Fibroblast of lung (primary cell): ENCODE measurements at regions not wholly inside any gene's neighbourhood (a gene's known extent, or its start where the extent isn't known, plus 50 kb on each side); places are given as distances from the start of the nearest gene placed in this dataset.

Experiments
- DNase-seq, 2 donors: peaks; one replicate each; pipeline versions ENCODE4 v3.0.0 to v3.0.0-alpha.2; 2010; ENCODE audit warnings: low read depth in 2 of 2
- H2AFZ ChIP-seq: 2 replicates; pipeline ENCODE4 v1.5.1; 2012; ENCODE audit warnings: low read length, control low read depth, inconsistent platforms
- H3K27ac ChIP-seq: 2 replicates; pipeline ENCODE4 v1.5.1; 2011; ENCODE audit warnings: low read length, control low read depth; ENCODE audit not compliant: insufficient read depth
- H3K27me3 ChIP-seq: 2 replicates; pipeline ENCODE4 v1.5.1; 2011; ENCODE audit warnings: mild to moderate bottlenecking, low read length; ENCODE audit not compliant: control insufficient read depth, insufficient read depth
- H3K36me3 ChIP-seq: 2 replicates; pipeline ENCODE4 v1.5.1; 2011; ENCODE audit warnings: low read length; ENCODE audit not compliant: control insufficient read depth, insufficient read depth
- H3K4me1 ChIP-seq: 2 replicates; pipeline ENCODE4 v1.5.1; 2011; ENCODE audit warnings: low read length; ENCODE audit not compliant: control insufficient read depth, insufficient read depth; ENCODE audit errors: extremely low read depth
- H3K4me2 ChIP-seq: 2 replicates; pipeline ENCODE4 v1.5.1; 2011; ENCODE audit warnings: low read length, control low read depth; ENCODE audit not compliant: insufficient read depth; ENCODE audit errors: extremely low read depth
- H3K4me3 ChIP-seq, 4 experiments: fragments of 200-600 bp in 1 of 4; sonication (generic) in 1 of 4; replicated peaks in 1 of 4; 2 replicates each; pipeline ENCODE4 v1.5.1; 2011 to 2016; ENCODE audit warnings: low read length in 4 of 4, low read depth in 3 of 4, mild to moderate bottlenecking in 3 of 4, control low read depth in 2 of 4, inconsistent platforms in 1 of 4, mixed read lengths in 1 of 4; ENCODE audit not compliant: insufficient read depth in 1 of 4; ENCODE audit errors: control extremely low read depth in 1 of 4
- H3K79me2 ChIP-seq: 2 replicates; pipeline ENCODE4 v1.5.1; 2012; ENCODE audit warnings: mild to moderate bottlenecking, low read length, inconsistent platforms; ENCODE audit not compliant: control insufficient read depth, insufficient read depth
- H3K9ac ChIP-seq: 2 replicates; pipeline ENCODE4 v1.5.1; 2011; ENCODE audit warnings: mild to moderate bottlenecking, low read length, control low read depth; ENCODE audit not compliant: insufficient read depth
- H3K9me3 ChIP-seq: 2 replicates; pipeline ENCODE4 v1.5.1; 2012; ENCODE audit warnings: low read depth, low read length; ENCODE audit not compliant: control insufficient read depth, insufficient read depth
- H4K20me1 ChIP-seq: 2 replicates; pipeline ENCODE4 v1.5.1; 2011; ENCODE audit warnings: low read length; ENCODE audit not compliant: control insufficient read depth, insufficient read depth; ENCODE audit errors: extremely low read depth
- EZH2 ChIP-seq: IDR thresholded peaks from 2 replicates; pipeline ENCODE4 v1.5.1; 2012; ENCODE audit warnings: low read length, control low read depth, mild to moderate bottlenecking; ENCODE audit errors: missing control alignments
- TF ChIP-seq, protein P1 (sequence below), 2 donors: IDR thresholded peaks in 1 of 2; conservative IDR thresholded peaks in 1 of 2; 1 replicate in 1 of 2; 2 replicates in 1 of 2; pipeline ENCODE4 v1.5.1; 2011 to 2012; ENCODE audit warnings: low read length in 2 of 2, control low read depth in 1 of 2, inconsistent platforms in 1 of 2, low read depth in 1 of 2, mild to moderate bottlenecking in 1 of 2

DNA sequence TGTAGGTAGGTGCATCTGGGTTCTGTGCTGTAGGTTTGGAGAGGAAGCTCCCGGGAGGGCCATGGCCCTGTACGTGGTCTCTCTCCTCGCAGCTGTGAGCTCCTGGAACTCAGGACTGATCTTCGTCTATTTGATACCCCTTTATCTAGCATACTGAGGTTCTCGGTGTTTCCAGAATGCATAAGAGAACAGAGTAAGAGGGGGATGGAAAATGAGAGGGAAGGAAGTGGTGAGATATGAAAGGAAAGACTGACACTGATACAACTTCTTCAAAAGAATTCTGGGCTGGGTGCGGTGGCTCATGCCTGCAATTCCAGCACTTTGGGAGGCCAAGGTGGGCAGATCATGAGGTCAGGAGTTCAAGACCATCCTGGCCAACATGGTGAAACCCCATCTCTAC is 90.7 kb downstream of the CHRD start:
- Histone ChIP-seq H3K27me3 (peaks cover 15% of the 10 kb centered on the region), H3K9ac (no peak overlapping the region), H2AFZ (no peak overlapping the region), H4K20me1 (no peaks in the 10 kb centered on the region), H3K4me1 (peaks cover 7% of the 10 kb centered on the region), H3K27ac (no peak overlapping the region), H3K36me3 (no peaks in the 10 kb centered on the region), H3K79me2 (no peaks in the 10 kb centered on the region), H3K4me3 (no peak overlapping the region), H3K9me3 (no peaks in the 10 kb centered on the region), H3K4me2 (no peak overlapping the region)
- no peak for DNase-seq
- no peak for TF ChIP-seq EZH2
- TF ChIP-seq, protein P1, sequence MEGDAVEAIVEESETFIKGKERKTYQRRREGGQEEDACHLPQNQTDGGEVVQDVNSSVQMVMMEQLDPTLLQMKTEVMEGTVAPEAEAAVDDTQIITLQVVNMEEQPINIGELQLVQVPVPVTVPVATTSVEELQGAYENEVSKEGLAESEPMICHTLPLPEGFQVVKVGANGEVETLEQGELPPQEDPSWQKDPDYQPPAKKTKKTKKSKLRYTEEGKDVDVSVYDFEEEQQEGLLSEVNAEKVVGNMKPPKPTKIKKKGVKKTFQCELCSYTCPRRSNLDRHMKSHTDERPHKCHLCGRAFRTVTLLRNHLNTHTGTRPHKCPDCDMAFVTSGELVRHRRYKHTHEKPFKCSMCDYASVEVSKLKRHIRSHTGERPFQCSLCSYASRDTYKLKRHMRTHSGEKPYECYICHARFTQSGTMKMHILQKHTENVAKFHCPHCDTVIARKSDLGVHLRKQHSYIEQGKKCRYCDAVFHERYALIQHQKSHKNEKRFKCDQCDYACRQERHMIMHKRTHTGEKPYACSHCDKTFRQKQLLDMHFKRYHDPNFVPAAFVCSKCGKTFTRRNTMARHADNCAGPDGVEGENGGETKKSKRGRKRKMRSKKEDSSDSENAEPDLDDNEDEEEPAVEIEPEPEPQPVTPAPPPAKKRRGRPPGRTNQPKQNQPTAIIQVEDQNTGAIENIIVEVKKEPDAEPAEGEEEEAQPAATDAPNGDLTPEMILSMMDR (conservative IDR thresholded peaks at IDR 0.05 in 1 of 2, IDR thresholded peaks at IDR 0.05 in 1 of 2; ENCODE audit: low read depth in 1 of 2, low read length in 2 of 2) = no peak

DNA sequence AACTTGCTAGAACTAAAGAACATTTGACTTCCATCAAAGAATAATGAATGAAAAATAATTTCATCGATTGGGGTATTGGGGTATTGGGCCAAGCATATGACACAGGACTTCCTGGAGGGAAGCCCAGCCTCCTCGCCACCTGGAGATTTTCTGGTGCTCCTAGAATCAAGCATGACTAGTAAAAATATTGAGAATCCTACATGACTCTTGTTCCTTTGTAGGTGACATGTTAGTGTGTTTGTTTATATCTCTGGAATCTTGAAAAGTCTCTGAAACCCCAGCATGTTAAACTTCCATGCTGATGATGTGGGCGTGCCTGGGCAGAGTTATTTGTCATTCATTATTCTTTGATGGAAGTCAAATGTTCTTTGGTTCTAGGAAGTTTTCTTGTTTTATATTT is 90.1 kb upstream of the EPHB3 start:
- peaks cover 15% of the 10 kb centered on the region for H3K27me3 ChIP-seq
- no peak for DNase-seq
- no peaks in the 10 kb centered on the region for H3K9me3 ChIP-seq
- no peak overlapping the region for H3K9ac ChIP-seq
- no peak for TF ChIP-seq EZH2
- TF ChIP-seq, protein P1 (conservative IDR thresholded peaks at IDR 0.05 in 1 of 2, IDR thresholded peaks at IDR 0.05 in 1 of 2; ENCODE audit: low read depth in 1 of 2, low read length in 2 of 2) = no peak
- no peaks in the 10 kb centered on the region for H4K20me1 ChIP-seq
- H3K4me1 ChIP-seq = no peaks in the 10 kb centered on the region
- no peak overlapping the region for H2AFZ ChIP-seq
- H3K4me3 ChIP-seq = no peak overlapping the region
- H3K79me2 ChIP-seq = no peaks in the 10 kb centered on the region
- no peak overlapping the region for H3K4me2 ChIP-seq
- no peaks in the 10 kb centered on the region for H3K36me3 ChIP-seq
- no peak overlapping the region for H3K27ac ChIP-seq

DNA sequence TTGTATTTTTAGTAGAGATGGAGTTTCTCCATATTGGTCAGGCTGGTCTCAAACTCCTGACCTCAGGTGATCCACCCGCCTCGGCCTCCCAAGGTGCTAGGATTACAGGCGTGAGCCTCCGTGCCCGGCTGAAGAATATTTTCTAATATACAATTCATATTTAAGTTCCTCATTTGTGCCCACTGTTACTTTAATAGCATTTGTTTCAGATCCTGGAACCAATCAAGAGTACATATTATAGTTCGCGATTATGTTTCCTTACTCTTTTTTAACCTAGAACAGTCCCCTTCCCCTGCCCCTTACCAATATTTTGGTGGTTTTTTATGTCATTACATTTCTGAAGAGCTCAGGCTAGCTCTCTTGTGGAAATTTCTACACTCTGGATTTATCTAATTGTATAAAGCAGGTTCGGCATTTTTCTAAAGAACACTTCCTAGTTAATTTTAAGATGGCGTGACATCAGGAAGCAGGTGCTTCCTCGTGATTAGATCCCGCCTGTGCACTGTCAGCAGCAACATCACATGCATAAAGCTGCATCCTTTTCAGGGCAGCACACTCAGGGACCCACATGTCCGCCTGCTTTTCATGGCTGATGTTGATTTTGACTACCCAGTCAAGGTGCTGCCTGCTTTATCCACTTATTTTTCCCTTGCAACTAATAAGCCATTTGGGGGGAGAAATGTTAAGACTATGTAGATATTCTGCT is 88.7 kb upstream of the EPHB3 start:
- no peak overlapping the region for H3K27ac ChIP-seq

More for the DNA sequence above, 88.7 kb upstream of the EPHB3 start:
- DNase-seq = no peak
- Histone ChIP-seq H3K4me1 (no peaks in the 10 kb centered on the region), H3K79me2 (no peaks in the 10 kb centered on the region), H3K4me2 (no peak overlapping the region), H3K27me3 (peaks cover 15% of the 10 kb centered on the region), H3K9ac (no peak overlapping the region), H3K36me3 (no peaks in the 10 kb centered on the region), H3K9me3 (no peaks in the 10 kb centered on the region), H3K4me3 (no peak overlapping the region), H2AFZ (no peak overlapping the region), H4K20me1 (no peaks in the 10 kb centered on the region)
- TF ChIP-seq EZH2 = no peak
- TF ChIP-seq, protein P1 (conservative IDR thresholded peaks at IDR 0.05 in 1 of 2, IDR thresholded peaks at IDR 0.05 in 1 of 2; ENCODE audit: low read depth in 1 of 2, low read length in 2 of 2) = no peak
